ENCODE measurements at regions not wholly inside any gene's neighbourhood (a gene's known extent, or its start where the extent isn't known, plus 50 kb on each side); places are given as distances from the start of the nearest gene placed in this dataset.
"Not testable (repeated sequence)": the region's sequence is repeated elsewhere in the genome, so short reads cannot be mapped to it uniquely, and the experiment has no call there.

DNA sequence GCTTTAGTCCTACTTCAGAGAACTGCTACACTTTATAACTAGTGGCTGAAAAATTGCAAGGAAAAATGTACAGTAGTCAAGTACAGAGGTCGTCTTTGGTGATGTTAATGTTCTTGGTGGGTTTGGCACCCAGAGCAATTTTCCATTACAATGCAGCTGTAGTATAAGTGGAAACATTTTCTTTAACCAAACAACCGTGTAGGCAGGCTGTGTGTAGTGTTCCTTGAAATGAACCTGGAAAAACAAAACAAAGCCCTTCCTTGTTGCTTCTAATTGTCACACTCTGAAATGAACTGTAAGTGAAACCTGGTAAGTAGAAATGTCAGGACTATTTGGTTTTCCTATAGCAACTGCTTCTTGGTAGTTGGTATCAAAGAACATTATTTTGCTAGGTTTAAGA, 256.9 kb downstream of the MDFIC start:
- DNase-seq: no peak

DNA sequence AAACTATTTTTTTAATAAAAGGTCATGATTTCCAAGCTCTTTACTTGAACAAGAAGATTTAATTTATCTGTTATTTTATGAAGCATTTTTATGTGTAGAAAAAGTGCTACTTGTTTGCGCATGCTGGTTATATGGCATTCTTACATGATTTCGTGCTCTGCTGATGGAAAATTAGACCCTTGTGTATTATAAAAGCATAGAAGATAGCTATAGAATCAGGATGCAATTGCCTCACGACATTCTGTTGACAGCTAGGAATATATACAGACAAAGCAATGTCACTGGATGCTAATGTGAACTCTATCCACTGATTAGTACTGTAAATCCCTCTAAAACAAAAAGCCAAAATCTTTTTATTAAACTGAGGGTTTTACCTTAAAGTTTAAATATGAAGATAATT, 255.9 kb downstream of the MDFIC start:
- DNase-seq: no peak

- no peak for DNase-seq
These were observed 255.2 kb downstream of the MDFIC start for GRCh38 chr7:115177103-115177502.

DNA sequence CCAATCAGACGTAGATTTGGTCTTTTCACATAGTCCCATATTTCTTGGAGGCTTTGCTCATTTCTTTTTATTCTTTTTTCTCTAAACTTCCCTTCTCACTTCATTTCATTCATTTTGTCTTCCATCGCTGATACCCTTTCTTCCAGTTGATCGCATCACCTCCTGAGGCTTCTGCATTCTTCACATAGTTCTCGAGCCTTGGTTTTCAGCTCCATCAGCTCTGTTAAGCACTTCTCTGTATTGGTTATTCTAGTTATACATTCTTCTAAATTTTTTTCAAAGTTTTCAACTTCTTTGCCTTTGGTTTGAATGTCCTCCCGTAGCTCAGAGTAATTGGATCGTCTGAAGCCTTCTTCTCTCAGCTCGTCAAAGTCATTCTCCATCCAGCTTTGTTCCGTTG, 250.5 kb downstream of the MDFIC start:
- DNase-seq: not testable (repeated sequence)

- no peak for DNase-seq
These were observed 232.0 kb downstream of the MDFIC start for GRCh38 chr7:115153769-115154477.

- no peak for DNase-seq
These were observed 231.3 kb downstream of the MDFIC start for GRCh38 chr7:115153176-115153575.

GRCh38 chr7:115146148-115146547, 224.3 kb downstream of the MDFIC start:
- DNase-seq: no peak

DNA sequence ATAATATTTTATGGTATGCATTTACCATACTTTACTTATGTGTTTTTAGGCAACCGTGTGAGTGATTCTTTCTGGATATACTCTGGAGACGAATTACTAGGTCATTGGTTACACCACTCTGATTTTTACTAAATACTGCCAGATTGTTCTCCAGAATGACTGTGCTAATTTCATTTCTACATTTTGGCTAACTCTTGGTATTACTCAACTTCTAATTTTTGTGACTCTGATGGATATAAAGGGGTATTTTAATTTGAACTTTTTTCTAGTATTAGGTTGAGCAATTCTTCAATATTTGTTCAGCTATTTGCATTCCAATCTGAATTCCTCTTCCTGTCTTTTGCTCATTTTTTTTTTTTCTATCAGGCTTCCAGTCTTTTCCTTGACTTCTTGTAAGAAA, 223.6 kb downstream of the MDFIC start:
- DNase-seq: no peak

DNA sequence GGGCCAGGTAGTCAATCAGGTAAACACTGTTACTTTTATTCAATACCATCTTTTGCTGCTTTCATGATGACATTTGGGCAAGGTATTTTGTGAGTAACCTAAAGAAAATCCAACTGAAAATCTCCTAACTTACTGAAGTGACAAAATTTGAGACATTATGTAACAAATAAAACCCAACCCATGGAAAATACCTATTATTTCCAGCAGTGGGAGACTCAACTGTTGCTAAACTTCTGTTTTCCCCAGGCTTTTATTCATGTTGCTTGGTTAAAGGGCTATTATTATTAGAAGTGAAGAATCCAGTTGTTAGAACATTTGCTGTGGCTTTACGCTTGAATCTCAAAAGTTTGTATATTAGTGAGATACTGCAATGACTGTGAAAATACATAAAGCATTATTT, 215.9 kb downstream of the MDFIC start:
- no peak for DNase-seq

- DNase-seq: no peak
These were observed 215.0 kb downstream of the MDFIC start for GRCh38 chr7:115136796-115137443.

GRCh38 chr7:115135769-115136410, 214.0 kb downstream of the MDFIC start:
- no peak for DNase-seq

DNA sequence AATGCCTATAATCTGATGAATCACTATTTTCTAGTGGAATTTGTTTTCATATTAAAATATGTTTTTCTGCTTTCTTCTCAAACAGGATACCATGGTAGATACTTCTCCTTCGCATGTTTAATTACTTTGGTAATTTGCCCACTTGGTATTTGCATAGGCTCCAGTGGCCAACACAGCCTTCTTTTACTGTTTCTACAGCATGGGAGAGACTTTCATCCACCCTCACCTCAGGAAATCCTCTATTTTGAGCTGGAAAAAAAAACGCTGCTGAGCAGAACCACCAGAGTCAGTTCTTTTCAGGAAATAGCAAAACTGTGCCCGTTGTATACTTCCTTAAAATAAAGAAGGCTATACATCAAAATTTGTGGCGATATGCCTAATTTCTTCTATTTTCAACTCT, 213.3 kb downstream of the MDFIC start:
- DNase-seq: no peak

- no peak for DNase-seq
These were observed 211.4 kb downstream of the MDFIC start for GRCh38 chr7:115133248-115133647.

GRCh38 chr7:115132096-115132495, 210.2 kb downstream of the MDFIC start:
- no peak for DNase-seq

- DNase-seq: no peak
These were observed 206.3 kb downstream of the MDFIC start for GRCh38 chr7:115128154-115128553.

- no peak for DNase-seq
These were observed 205.6 kb downstream of the MDFIC start for GRCh38 chr7:115127399-115128021.

GRCh38 chr7:115125750-115126149, 203.9 kb downstream of the MDFIC start:
- DNase-seq: no peak

GRCh38 chr7:115125312-115125711, 203.4 kb downstream of the MDFIC start:
- DNase-seq: no peak

DNA sequence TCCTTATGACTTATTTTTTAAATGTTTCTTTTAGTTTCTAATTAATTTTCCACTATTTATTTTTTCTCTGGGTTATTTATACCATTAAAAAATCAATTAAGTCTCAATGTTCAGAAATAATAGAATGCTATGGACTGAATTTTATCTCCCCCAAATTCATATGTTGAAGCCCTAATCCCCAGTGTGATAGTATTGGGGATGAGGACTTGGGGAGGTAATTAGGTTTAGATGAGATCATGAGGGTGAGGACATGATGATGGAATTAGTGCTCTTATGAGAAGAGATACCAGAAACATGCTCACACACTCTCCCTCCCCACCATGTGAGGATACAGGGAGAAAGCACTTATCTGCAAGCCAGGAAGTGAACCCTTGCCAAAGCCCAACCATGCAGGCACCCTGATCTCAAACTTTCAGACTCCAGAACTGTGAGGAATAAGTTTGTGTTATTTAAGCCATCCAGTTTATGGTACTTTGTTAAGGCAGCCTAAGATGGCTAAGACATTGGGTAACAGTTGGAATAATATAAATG, 202.6 kb downstream of the MDFIC start:
- DNase-seq: no peak

GRCh38 chr7:115123441-115123840, 201.5 kb downstream of the MDFIC start:
- DNase-seq: no peak

- no peak for DNase-seq
These were observed 200.5 kb downstream of the MDFIC start for GRCh38 chr7:115122388-115122787.

GRCh38 chr7:115117748-115118147, 195.9 kb downstream of the MDFIC start:
- no peak for DNase-seq
